ENCODE measurements at regions not wholly inside any gene's neighbourhood (a gene's known extent, or its start where the extent isn't known, plus 50 kb on each side); places are given as distances from the start of the nearest gene placed in this dataset.

GRCh38 chr2:234752966-234753365 is 198.9 kb upstream of the SH3BP4 start:
- ChIA-PET CTCF (ENCODE audit: partially characterized antibody) (interaction anchor here (0.6 kb wide), 1 partner anchor 202 kb away, joined by 3 read pairs; no protein-coding TSS in a partner anchor), POLR2A (ENCODE audit: partially characterized antibody) (no interaction called here)
- H3K4ac ChIP-seq (replicated peaks; ENCODE audit: insufficient read length, low read depth, low read length) = no peak overlapping the region
- H3K79me2 ChIP-seq (ENCODE audit: control insufficient read depth in 1 of 2, insufficient read depth in 2 of 2, low read length in 2 of 2) = no peaks in the 10 kb centered on the region
- no peak overlapping the region for H4K8ac ChIP-seq (ENCODE audit: extremely low read depth, insufficient read depth, low read length)
- 88% methylated on average over 3 of the region's 3 CpGs; no CpG with 5 or more reads in 1 of the 2 experiments for WGBS, 2 experiments (ENCODE audit: extremely low coverage in 1 of 2, insufficient coverage in 1 of 2, insufficient read length in 1 of 2, insufficient replicate concordance in 2 of 2, low coverage in 1 of 2, low lambda C conversion rate in 2 of 2, missing lambda C conversion rate in 1 of 2)
- H3K4me3 ChIP-seq (ENCODE audit: extremely low read depth in 1 of 4, insufficient read depth in 2 of 4, low read depth in 3 of 4, low read length in 4 of 4) = no peak overlapping the region
- H2BK5ac ChIP-seq (ENCODE audit: low read depth, low read length) = no peak overlapping the region
- H3K9ac ChIP-seq (replicated peaks in 1 of 4; ENCODE audit: extremely low read depth in 1 of 4, low read depth in 3 of 4, low read length in 3 of 4) = no peak overlapping the region
- no peak overlapping the region for H3K23ac ChIP-seq (ENCODE audit: insufficient read length)
- no peak overlapping the region for H2BK12ac ChIP-seq (ENCODE audit: low read depth, low read length)
- no peak overlapping the region for H4K5ac ChIP-seq (ENCODE audit: insufficient read length, low read depth, low read length)
- FAIRE-seq (no peak), DNase-seq (ENCODE audit: low read depth in 1 of 2, low spot score in 2 of 2) (no peak)
- H3K79me1 ChIP-seq (ENCODE audit: low read depth, low read length) = no peaks in the 10 kb centered on the region
- H2BK20ac ChIP-seq (ENCODE audit: low read length) = no peak overlapping the region
- no peak overlapping the region for H2BK120ac ChIP-seq (replicated peaks; ENCODE audit: low read depth, low read length)
- H2AK5ac ChIP-seq (ENCODE audit: low read depth, low read length) = no peak overlapping the region
- H2AFZ ChIP-seq (ENCODE audit: low read length) = no peak overlapping the region
- no peak overlapping the region for H3K18ac ChIP-seq (ENCODE audit: extremely low read depth, low read length)
- H3K14ac ChIP-seq (ENCODE audit: insufficient read length) = no peak overlapping the region
- no peak overlapping the region for H3K27ac ChIP-seq (ENCODE audit: low read depth, low read length)
- H4K20me1 ChIP-seq (replicated peaks in 1 of 2; ENCODE audit: control insufficient read depth in 1 of 2, insufficient read depth in 2 of 2, low read length in 2 of 2) = no peaks in the 10 kb centered on the region
- no peak overlapping the region for H4K91ac ChIP-seq (replicated peaks; ENCODE audit: insufficient read length, low read length)
- no peaks in the 10 kb centered on the region for H3K27me3 ChIP-seq (replicated peaks in 1 of 4; ENCODE audit: control insufficient read depth in 3 of 4, extremely low read depth in 1 of 4, insufficient read depth in 3 of 4, low read length in 3 of 4)
- no peak overlapping the region for H2BK15ac ChIP-seq (ENCODE audit: low read length)
- H3K36me3 ChIP-seq (ENCODE audit: control insufficient read depth in 2 of 4, insufficient read depth in 4 of 4, low read length in 3 of 4) = no peaks in the 10 kb centered on the region
- no peaks in the 10 kb centered on the region for H3K4me1 ChIP-seq (replicated peaks in 1 of 4; ENCODE audit: control insufficient read depth in 3 of 4, insufficient read depth in 4 of 4, low read length in 3 of 4)
- H3K56ac ChIP-seq (replicated peaks; ENCODE audit: insufficient read length, low read depth, low read length) = no peak overlapping the region
- no peaks in the 10 kb centered on the region for H3K23me2 ChIP-seq (ENCODE audit: low read depth, low read length)
- H3K4me2 ChIP-seq (ENCODE audit: insufficient read depth in 1 of 2, low read depth in 2 of 2, low read length in 2 of 2) = no peak overlapping the region
- H3K9me3 ChIP-seq (ENCODE audit: insufficient read depth in 2 of 2, low read depth in 1 of 2, low read length in 1 of 2) = no peaks in the 10 kb centered on the region
- TF ChIP-seq RXRA (IDR thresholded peaks at IDR 0.05; ENCODE audit: insufficient read depth, low read depth, low read length) = no peak
- TF ChIP-seq BRCA1 (IDR thresholded peaks at IDR 0.05; ENCODE audit: low read depth, low read length) = no peak
- no peak for TF ChIP-seq POLR2A (IDR thresholded peaks at IDR 0.05; ENCODE audit: control extremely low read depth in 1 of 2, low read depth in 2 of 2, low read length in 2 of 2)
- no peak for TF ChIP-seq ASH2L (IDR thresholded peaks at IDR 0.05; ENCODE audit: low read length)
- TF ChIP-seq CTCF (IDR thresholded peaks at IDR 0.05; ENCODE audit: control extremely low read depth in 1 of 3, insufficient read depth in 1 of 3, low read depth in 1 of 3, low read length in 3 of 3) = no peak
- TF ChIP-seq CHD1 (IDR thresholded peaks at IDR 0.05; ENCODE audit: low read depth, low read length) = no peak
- TF ChIP-seq SAP30 (IDR thresholded peaks at IDR 0.05; ENCODE audit: insufficient read depth, insufficient replicate concordance, low read length) = no peak
- TF ChIP-seq SP4 (IDR thresholded peaks at IDR 0.05; ENCODE audit: low read length) = no peak
- no peak for TF ChIP-seq CEBPB (IDR thresholded peaks at IDR 0.05; ENCODE audit: low read depth, low read length)
- no peak for TF ChIP-seq ATF2 (IDR thresholded peaks at IDR 0.05; ENCODE audit: low read length)
- no peak for TF ChIP-seq ATF3 (IDR thresholded peaks at IDR 0.05; ENCODE audit: insufficient read depth, low read depth, low read length)
